Islet of Langerhans (tissue), 1 donor: ENCODE measurements at regions not wholly inside any gene's neighbourhood (a gene's known extent, or its start where the extent isn't known, plus 50 kb on each side); places are given as distances from the start of the nearest gene placed in this dataset.
"Not testable (repeated sequence)": the region's sequence is repeated elsewhere in the genome, so short reads cannot be mapped to it uniquely, and the experiment has no call there.

Source experiments
- FAIRE-seq: peaks from one replicate; lab custom pipeline; 2011; peaks lifted over from hg19 to GRCh38; lab: Jason Lieb, UNC

- not testable (repeated sequence) for FAIRE-seq
Measured at GRCh38 chr2:87574193-87575119, 173.4 kb upstream of the PLGLB2 start.

GRCh38 chr2:87575138-87575537 lies 172.7 kb upstream of the PLGLB2 start:
- not testable (repeated sequence) for FAIRE-seq

GRCh38 chr2:87577358-87577757 lies 170.5 kb upstream of the PLGLB2 start:
- not testable (repeated sequence) for FAIRE-seq

GRCh38 chr2:87582152-87582551 lies 165.7 kb upstream of the PLGLB2 start:
- not testable (repeated sequence) for FAIRE-seq

GRCh38 chr2:87582579-87582978 lies 165.3 kb upstream of the PLGLB2 start:
- not testable (repeated sequence) for FAIRE-seq

- not testable (repeated sequence) for FAIRE-seq
Measured at GRCh38 chr2:87583370-87583769, 164.5 kb upstream of the PLGLB2 start.

- FAIRE-seq = not testable (repeated sequence)
Measured at GRCh38 chr2:87583803-87584202, 164.1 kb upstream of the PLGLB2 start.

- FAIRE-seq = not testable (repeated sequence)
Measured at GRCh38 chr2:87584268-87584906, 163.5 kb upstream of the PLGLB2 start.

GRCh38 chr2:87587934-87588333 lies 160.0 kb upstream of the PLGLB2 start:
- not testable (repeated sequence) for FAIRE-seq

GRCh38 chr2:87592974-87593373 lies 154.9 kb upstream of the PLGLB2 start:
- not testable (repeated sequence) for FAIRE-seq

- FAIRE-seq = not testable (repeated sequence)
Measured at GRCh38 chr2:87593784-87594610, 153.9 kb upstream of the PLGLB2 start.

GRCh38 chr2:87594611-87594992 lies 153.3 kb upstream of the PLGLB2 start:
- not testable (repeated sequence) for FAIRE-seq

GRCh38 chr2:87595017-87595416 lies 152.9 kb upstream of the PLGLB2 start:
- not testable (repeated sequence) for FAIRE-seq

GRCh38 chr2:87600961-87601360 lies 146.9 kb upstream of the PLGLB2 start:
- not testable (repeated sequence) for FAIRE-seq

- FAIRE-seq = not testable (repeated sequence)
Measured at GRCh38 chr2:87602118-87602517, 145.8 kb upstream of the PLGLB2 start.

- not testable (repeated sequence) for FAIRE-seq
Measured at GRCh38 chr2:87602728-87603127, 145.2 kb upstream of the PLGLB2 start.

- FAIRE-seq = not testable (repeated sequence)
Measured at GRCh38 chr2:87603418-87604278, 144.2 kb upstream of the PLGLB2 start.

- not testable (repeated sequence) for FAIRE-seq
Measured at GRCh38 chr2:87604279-87604818, 143.5 kb upstream of the PLGLB2 start.

- FAIRE-seq = not testable (repeated sequence)
Measured at GRCh38 chr2:87604980-87605379, 142.9 kb upstream of the PLGLB2 start.

GRCh38 chr2:87608377-87609166 lies 139.3 kb upstream of the PLGLB2 start:
- not testable (repeated sequence) for FAIRE-seq
